ENCODE measurements at regions not wholly inside any gene's neighbourhood (a gene's known extent, or its start where the extent isn't known, plus 50 kb on each side); places are given as distances from the start of the nearest gene placed in this dataset.

DNA sequence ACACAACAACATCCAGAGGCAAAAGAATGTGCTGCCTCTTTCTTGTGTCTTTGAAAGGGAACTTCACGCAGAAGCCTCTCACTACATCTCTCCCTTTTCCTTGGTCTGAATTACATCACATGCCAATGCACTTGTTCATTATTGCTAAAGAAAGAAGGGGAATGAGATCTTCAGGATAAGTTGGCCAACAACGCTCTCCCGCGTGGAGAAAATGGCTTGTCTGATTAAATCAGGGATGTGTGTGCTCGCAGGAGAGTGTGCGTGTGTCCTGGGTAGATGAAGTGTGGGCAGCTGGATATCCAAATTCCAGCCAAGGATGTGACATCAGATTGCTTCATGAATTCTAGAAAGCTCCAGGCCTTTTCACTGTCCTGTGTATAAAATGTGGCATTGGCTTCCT is 541.6 kb upstream of the FZD8 start:
- peaks cover 0 to 8% (median 3%) of the 10 kb centered on the region in 4 experiments; a peak in 3 of 7 replicates for H3K27me3 ChIP-seq (replicated peaks in 1 of 4; ENCODE audit: control insufficient read depth in 3 of 4, extremely low read depth in 1 of 4, insufficient read depth in 3 of 4, low read length in 3 of 4)
- no peak overlapping the region for H3K4ac ChIP-seq (replicated peaks; ENCODE audit: insufficient read length, low read depth, low read length)
- no peak overlapping the region for H2AFZ ChIP-seq (ENCODE audit: low read length)
- no peaks in the 10 kb centered on the region for H3K79me1 ChIP-seq (ENCODE audit: low read depth, low read length)
- no peak overlapping the region for H3K14ac ChIP-seq (ENCODE audit: insufficient read length)
- no peak overlapping the region for H2BK15ac ChIP-seq (ENCODE audit: low read length)
- H3K79me2 ChIP-seq (ENCODE audit: control insufficient read depth in 1 of 2, insufficient read depth in 2 of 2, low read length in 2 of 2) = no peaks in the 10 kb centered on the region
- no peaks in the 10 kb centered on the region for H3K36me3 ChIP-seq (ENCODE audit: control insufficient read depth in 2 of 4, insufficient read depth in 4 of 4, low read length in 3 of 4)
- H3K23ac ChIP-seq (ENCODE audit: insufficient read length) = no peak overlapping the region
- H4K91ac ChIP-seq (replicated peaks; ENCODE audit: insufficient read length, low read length) = no peak overlapping the region
- ChIA-PET CTCF (ENCODE audit: partially characterized antibody) (no interaction called here), POLR2A (ENCODE audit: partially characterized antibody) (no interaction called here)
- peaks cover 2 to 10% (median 6%) of the 10 kb centered on the region in 4 experiments; a peak in 6 of 7 replicates for H3K4me1 ChIP-seq (replicated peaks in 1 of 4; ENCODE audit: control insufficient read depth in 3 of 4, insufficient read depth in 4 of 4, low read length in 3 of 4)
- H2BK20ac ChIP-seq (ENCODE audit: low read length) = no peak overlapping the region
- H4K5ac ChIP-seq (ENCODE audit: insufficient read length, low read depth, low read length) = no peak overlapping the region
- no peak overlapping the region for H2BK12ac ChIP-seq (ENCODE audit: low read depth, low read length)
- H3K9me3 ChIP-seq (ENCODE audit: insufficient read depth in 2 of 2, low read depth in 1 of 2, low read length in 1 of 2) = no peaks in the 10 kb centered on the region
- no peak overlapping the region for H3K4me2 ChIP-seq (ENCODE audit: insufficient read depth in 1 of 2, low read depth in 2 of 2, low read length in 2 of 2)
- H3K27ac ChIP-seq (ENCODE audit: low read depth, low read length) = no peak overlapping the region
- H3K23me2 ChIP-seq (ENCODE audit: low read depth, low read length) = no peaks in the 10 kb centered on the region; the same call in 1 of the 2 replicates
- H2BK5ac ChIP-seq (ENCODE audit: low read depth, low read length) = no peak overlapping the region
- H4K8ac ChIP-seq (ENCODE audit: extremely low read depth, insufficient read depth, low read length) = no peak overlapping the region
- no peak overlapping the region for H3K4me3 ChIP-seq (ENCODE audit: extremely low read depth in 1 of 4, insufficient read depth in 2 of 4, low read depth in 3 of 4, low read length in 4 of 4)
- no peak overlapping the region for H2AK5ac ChIP-seq (ENCODE audit: low read depth, low read length)
- no peak overlapping the region for H3K9ac ChIP-seq (replicated peaks in 1 of 4; ENCODE audit: extremely low read depth in 1 of 4, low read depth in 3 of 4, low read length in 3 of 4)
- H3K18ac ChIP-seq (ENCODE audit: extremely low read depth, low read length) = no peak overlapping the region
- no peak for DNase-seq (ENCODE audit: low read depth in 1 of 2, low spot score in 2 of 2)
- no peaks in the 10 kb centered on the region for H4K20me1 ChIP-seq (replicated peaks in 1 of 2; ENCODE audit: control insufficient read depth in 1 of 2, insufficient read depth in 2 of 2, low read length in 2 of 2)
- H2BK120ac ChIP-seq (replicated peaks; ENCODE audit: low read depth, low read length) = no peak overlapping the region
- no peak for FAIRE-seq
- H3K56ac ChIP-seq (replicated peaks; ENCODE audit: insufficient read length, low read depth, low read length) = no peak overlapping the region
- 88% methylated on average over 6 of the region's 6 CpGs; no CpG with 5 or more reads in 1 of the 2 experiments for WGBS, 2 experiments (ENCODE audit: extremely low coverage in 1 of 2, insufficient coverage in 1 of 2, insufficient read length in 1 of 2, insufficient replicate concordance in 2 of 2, low coverage in 1 of 2, low lambda C conversion rate in 2 of 2, missing lambda C conversion rate in 1 of 2)
- TF ChIP-seq TAF7 (optimal IDR thresholded peaks at IDR 0.05; ENCODE audit: borderline replicate concordance, low read depth, low read length) (no peak), EZH2 (IDR thresholded peaks at IDR 0.05; ENCODE audit: low read depth, low read length, severe bottlenecking) (no peak), SIN3A (conservative IDR thresholded peaks at IDR 0.05 in 1 of 2, IDR thresholded peaks at IDR 0.05 in 1 of 2; ENCODE audit: low read depth in 1 of 2, low read length in 2 of 2) (no peak), RAD21 (IDR thresholded peaks at IDR 0.05 in 1 of 2, conservative IDR thresholded peaks at IDR 0.05 in 1 of 2; ENCODE audit: low read depth in 2 of 2, low read length in 2 of 2) (no peak), BRCA1 (IDR thresholded peaks at IDR 0.05; ENCODE audit: low read depth, low read length) (no peak), POLR2AphosphoS5 (IDR thresholded peaks at IDR 0.05; ENCODE audit: low read depth, low read length) (no peak), POLR2A (IDR thresholded peaks at IDR 0.05; ENCODE audit: control extremely low read depth in 1 of 2, low read depth in 2 of 2, low read length in 2 of 2) (no peak), SP1 (IDR thresholded peaks at IDR 0.05; ENCODE audit: low read depth, low read length) (no peak), SRF (IDR thresholded peaks at IDR 0.05; ENCODE audit: low read depth, low read length) (no peak), JUND (IDR thresholded peaks at IDR 0.05; ENCODE audit: low read length) (no peak), TCF12 (IDR thresholded peaks at IDR 0.05; ENCODE audit: low read depth, low read length) (no peak), RFX5 (IDR thresholded peaks at IDR 0.05; ENCODE audit: borderline replicate concordance, low read depth, low read length) (no peak)
- TF ChIP-seq, protein P1, sequence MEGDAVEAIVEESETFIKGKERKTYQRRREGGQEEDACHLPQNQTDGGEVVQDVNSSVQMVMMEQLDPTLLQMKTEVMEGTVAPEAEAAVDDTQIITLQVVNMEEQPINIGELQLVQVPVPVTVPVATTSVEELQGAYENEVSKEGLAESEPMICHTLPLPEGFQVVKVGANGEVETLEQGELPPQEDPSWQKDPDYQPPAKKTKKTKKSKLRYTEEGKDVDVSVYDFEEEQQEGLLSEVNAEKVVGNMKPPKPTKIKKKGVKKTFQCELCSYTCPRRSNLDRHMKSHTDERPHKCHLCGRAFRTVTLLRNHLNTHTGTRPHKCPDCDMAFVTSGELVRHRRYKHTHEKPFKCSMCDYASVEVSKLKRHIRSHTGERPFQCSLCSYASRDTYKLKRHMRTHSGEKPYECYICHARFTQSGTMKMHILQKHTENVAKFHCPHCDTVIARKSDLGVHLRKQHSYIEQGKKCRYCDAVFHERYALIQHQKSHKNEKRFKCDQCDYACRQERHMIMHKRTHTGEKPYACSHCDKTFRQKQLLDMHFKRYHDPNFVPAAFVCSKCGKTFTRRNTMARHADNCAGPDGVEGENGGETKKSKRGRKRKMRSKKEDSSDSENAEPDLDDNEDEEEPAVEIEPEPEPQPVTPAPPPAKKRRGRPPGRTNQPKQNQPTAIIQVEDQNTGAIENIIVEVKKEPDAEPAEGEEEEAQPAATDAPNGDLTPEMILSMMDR (IDR thresholded peaks at IDR 0.05; ENCODE audit: control extremely low read depth in 1 of 3, insufficient read depth in 1 of 3, low read depth in 1 of 3, low read length in 3 of 3) = no peak
